NCI-H2029 treated with DMSO at 0.1 percent for 48 hours (cell line): ENCODE measurements at regions not wholly inside any gene's neighbourhood (a gene's known extent, or its start where the extent isn't known, plus 50 kb on each side); places are given as distances from the start of the nearest gene placed in this dataset.
"Not testable (repeated sequence)": the region's sequence is repeated elsewhere in the genome, so short reads cannot be mapped to it uniquely, and the experiment has no call there.

Experiments used
- DNase-seq: peaks from one replicate; lab custom pipeline; 2025; lab: John Stamatoyannopoulos, UW

DNA sequence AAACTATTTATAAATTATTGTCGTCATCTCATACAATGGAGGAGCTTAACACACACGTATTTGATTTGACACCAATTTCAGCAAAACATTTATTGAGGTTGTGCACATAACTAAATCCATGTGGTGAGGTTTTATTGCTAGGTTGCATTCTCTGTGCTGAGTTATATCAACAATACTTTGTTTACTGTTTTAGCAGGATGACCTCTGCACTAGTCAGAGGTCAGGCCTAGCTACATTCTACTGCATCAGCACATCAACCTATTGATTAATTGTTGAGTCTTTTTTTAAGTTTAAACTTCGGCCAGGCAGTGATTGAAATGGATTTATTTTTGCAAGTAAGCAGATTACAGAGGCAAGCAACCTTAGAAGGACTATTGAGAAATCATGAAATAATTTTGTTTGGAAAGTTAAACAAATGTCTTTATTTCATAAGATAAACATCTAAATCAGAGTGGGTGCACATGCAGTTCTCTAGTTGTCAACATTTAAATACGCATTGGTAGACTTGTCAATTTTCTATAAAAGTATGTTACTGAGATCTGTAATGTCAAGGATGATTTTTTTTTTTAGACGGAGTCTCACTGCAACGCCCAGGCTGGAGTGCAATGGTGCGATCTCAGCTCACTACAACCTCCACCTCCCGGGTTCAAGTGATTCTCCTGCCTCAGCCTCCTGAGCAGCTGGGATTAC, 75.2 kb upstream of the CD28 start:
- no peak for DNase-seq

DNA sequence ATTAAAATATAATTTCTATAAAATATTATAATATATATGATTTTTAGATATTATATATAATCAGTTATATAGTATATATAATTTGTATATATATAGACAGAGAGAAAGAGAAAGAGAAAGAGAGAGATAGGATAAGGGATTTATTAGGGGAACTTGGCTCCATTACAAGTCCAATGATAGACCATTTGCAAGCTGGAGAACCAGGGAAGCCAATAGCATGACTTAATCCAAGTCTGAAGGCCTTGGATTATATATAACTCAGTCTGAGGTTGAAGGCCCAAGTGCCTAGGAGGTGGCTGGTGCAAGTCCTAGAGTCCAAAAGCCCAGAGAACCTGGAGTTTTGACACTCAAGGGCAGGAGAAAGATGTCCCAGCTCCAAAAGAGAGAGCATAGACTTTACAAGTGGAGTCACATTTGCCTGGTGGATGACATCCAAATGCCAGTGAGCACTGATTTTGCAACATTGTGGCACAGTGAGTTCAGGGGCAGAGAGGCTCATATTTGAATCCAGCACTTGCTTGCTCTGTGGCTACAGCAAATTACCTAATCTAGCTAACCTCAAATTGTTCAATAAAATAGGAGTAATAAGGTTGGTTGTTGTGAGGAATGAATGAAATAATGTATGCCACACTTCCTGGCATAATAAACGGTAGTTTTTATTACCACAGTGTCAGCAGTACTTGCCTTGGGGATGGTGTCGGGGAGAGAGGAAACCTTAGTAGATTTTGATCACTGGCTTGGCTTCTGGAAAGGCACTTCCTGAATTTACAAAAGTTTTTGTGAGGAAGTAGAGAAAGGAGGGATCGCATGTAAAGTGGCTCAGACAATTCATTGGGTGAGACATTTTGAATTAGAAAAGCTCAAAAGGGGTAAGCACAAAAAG, 69.6 kb upstream of the CD28 start:
- no peak for DNase-seq

DNA sequence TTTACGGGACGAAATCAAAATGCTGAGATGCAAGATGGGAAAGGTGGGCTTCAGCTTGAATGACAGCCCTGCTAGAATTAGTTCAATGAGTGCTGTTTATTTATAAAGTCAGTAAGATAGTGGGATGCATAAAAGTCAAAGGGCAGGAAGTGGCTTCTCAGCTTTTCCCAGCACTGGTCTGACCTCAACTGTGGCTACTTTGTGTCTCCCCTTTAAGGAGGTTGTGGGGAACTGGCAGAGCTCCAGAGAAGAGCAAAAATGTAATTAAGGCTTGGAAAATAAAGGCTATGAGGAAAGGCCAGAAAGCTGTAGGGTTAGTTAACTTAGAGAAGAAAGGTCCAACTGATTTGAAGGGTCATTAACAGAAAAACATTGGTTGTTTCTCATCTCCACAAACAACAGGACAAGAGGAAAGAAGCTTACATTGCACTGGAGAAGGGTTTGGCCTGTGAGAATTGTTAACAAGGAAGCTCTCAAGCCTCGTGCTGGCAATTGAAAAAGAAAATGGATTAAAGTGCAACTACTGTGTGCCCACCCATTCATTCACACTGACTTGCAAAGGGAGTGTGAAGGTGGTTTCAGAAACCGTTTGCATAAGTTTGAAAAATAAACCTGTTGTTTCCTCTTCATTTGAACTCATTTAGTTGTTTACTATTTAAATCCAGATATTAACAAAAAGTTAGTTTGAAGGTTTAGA, 68.8 kb upstream of the CD28 start:
- DNase-seq = no peak

DNA sequence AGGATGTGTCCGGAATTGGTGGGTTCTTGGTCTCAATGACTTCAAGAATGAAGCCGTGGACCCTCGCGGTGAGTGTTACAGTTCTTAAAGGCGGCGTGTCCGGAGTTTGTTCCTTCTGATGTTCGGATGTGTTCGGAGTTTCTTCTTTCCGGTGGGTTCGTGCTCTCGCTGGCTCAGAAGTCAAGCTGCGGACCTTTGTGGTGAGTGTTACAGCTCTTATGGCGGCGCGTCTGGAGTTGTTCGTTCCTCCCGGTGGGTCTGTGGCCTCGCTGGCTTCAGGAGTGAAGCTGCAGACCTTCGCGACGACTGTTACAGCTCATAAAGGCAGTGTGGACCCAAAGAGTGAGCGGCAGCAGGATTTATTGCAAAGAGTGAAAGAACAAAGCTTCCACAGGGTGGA, 64.6 kb upstream of the CD28 start:
- not testable (repeated sequence) for DNase-seq

DNA sequence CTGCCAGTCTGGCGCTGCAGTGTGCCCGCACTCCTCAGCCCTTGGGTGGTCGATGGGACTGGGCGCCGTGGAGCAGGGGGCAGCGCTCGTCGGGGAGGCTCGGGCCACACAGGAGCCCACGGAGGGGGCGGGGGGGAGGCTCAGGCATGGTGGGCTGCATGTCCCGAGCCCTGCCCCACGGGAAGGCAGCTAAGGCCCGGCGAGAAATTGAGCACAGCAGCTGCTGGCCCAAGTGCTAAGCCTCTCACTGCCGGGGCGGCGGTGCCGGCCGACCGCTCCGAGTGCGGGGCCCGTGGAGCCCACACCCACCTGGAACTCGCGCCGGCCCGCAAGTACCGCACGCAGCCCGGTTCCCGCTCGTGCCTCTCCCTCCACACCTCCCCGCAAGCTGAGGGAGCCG, 63.6 kb upstream of the CD28 start:
- DNase-seq = not testable (repeated sequence)

DNA sequence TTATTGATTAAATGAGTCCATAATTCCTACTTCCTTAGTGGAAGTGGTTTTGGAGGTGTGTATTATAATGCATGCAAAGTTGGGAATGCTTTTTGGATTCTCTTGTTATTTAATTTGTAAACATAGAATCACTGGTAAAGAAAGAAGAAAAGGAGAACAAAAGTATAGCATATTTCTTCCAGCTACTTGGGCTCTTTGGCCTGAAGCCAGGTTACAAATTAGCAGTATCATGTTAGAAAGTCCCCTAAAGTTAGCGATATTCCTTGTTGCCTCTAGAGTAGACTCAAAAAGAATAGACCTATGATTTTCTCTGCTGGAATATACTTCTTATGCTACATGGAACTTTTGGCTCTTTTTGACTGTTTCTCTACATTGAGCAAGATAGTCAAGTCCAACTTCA, 60.6 kb upstream of the CD28 start:
- no peak for DNase-seq

DNA sequence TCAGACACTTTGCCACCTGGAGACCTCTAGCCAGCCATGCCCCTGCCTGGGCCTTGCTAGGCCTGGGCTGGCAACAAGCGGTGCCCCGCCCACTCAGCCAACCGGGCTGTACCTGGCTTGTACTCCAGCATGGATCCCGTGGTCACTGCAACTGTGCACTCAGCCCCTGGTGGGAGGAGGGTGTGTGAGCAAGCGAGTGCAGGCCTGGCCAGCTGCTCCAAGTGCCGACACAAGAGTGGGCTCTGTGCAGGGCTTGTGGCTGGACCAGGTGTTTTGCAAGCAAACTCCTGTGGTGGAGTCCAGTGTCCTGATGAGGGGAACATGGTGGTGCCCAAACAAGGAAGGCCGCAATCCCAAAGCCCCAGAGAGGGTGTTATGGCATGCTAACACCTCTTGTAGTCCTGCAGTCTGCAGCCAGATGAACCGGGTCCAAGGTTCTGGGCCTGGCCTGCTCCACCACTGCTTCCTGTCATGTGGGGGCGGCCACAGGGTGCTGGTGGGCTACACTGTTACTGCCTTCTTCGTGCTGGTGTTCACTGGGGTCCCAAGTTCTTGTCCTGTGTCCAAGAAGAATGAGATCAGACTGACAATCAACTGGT, 60.1 kb upstream of the CD28 start:
- DNase-seq = no peak

DNA sequence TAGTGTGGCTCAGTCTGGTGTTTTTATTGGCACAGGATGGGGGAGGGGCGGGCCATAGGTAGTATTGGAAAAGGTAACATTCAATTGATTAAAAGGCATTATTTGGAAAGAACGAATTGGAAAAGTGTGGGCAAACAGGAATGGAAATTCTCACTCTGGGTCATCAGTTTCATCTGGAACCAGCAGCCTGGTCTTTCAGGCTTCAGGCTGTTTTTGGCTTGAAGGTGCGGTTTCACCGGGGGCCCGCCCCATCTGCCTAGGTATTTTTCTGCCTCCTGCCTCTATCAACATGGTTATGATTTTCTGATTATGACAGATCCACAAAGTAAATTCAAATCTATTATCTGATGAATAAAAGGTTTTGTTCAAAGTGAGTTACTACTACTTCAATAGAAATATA, 59.5 kb upstream of the CD28 start:
- no peak for DNase-seq

DNA sequence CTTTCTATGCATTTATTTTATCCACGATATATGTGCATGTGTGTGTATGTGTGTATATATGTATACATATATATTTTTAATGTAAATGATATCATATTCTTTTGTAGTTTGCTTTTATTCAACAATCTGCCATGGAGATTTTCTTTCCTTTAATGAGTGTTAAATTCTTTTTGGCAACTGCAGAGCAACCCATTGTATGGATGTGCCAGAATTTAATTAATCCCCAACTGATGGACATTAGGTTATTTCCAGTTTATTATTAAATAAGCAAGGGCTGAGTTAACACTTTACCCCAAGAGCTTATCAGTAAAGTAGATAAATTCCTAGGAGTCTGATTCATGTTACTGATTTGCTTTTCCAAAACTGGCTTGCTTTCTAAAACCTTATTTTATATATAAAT, 58.9 kb upstream of the CD28 start:
- DNase-seq = no peak

DNA sequence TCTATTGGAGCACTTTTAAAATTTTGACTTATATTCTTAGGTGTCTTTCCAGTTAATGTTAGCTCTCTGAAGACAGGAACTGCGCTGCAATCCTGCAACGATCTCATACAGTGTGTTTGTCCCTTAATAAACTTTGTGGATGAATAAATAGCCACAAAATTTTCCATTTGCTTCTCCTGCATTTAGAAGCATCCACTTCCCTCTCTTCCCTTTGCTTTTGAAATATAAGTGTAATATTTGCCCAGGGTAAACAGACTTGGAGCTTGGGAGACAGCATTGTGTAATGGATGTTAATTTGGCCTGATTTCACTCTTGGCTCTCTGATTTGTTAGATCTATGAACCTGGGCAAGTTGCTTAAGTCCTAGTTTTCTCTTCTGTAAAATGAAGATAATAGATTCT, 58.2 kb upstream of the CD28 start:
- DNase-seq = peak; percentile 90

DNA sequence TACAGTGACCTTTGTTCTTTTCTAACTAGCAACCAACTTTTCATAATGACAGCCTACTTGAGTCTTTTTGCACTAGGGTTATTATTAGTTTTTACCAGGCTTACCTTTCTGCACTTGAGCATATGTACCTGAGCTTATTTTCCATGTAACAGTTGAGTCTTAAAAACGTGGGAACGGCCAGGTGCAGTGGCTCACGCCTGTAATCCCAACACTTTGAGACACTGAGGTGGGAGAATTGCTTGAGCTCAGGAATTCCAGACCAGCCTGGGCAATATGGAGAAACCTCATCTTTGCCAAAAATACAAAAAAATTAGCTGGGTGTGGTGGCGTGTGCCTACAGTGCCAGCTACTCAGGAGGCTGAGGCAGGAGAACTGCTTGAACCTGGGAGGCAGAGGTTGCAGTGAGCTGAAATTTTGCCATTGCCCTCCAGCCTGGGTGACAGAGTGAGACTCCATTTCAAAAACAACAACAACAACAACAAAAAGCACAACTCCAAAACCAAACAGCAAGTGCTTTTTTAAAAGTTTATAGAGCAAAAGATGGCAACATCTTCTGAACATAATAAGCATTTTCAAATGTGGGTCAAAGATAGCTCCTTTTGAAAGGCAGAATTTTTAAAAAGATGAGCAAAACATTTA, 57.1 kb upstream of the CD28 start:
- no peak for DNase-seq

DNA sequence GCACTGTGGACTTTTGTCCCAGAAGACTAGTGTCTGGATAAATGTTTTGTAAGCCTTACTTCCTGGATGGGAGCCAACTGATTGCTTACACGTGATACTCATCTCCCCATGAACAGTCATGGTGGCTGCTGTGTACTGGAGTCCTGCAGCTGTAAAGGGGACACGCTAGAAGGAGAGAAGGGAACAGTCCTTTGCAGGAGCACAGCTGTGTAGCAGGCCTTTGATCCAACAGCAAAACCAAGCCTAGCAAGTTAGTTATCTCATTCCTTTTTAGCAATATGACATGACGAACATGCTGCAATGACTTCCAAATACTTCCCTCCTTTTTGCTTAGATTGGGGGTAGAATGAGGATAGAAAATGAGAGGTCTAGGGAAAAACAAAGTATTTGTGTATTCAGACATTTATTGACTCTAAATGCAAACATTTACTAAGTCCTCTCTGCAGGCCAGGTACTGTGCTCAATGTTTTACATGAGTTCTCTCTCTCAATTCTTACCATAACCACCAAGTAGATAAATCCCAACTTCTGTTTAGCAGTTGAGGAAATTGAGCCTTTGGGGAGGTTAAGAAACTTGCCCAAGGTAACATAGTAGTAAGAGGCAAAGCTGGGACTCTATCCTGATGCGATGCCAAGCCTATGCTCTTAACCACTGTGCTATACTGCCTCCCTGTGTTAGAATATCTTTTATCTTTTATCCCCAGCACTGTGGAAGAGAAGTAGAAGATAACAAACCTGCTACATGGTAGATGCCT, 55.4 kb upstream of the CD28 start:
- DNase-seq = peak; percentile 76

DNA sequence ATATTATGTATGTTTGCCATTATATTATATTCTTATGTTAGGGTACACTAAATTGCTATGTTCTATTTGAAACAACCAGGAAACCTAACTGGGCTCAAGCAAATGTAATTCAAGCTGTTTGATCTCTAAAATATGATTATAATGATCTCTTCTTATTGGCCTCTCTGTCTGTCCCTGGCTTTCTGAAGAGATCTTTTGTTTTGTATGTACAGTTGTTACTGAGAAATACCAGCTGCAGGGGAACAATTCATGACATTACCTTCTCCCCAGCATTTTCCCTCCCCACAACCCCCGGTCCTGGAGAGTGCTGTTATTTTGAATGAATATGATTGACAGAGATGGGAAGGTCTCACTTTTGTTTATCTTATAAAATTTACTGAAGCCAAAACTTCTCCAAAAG, 54.8 kb upstream of the CD28 start:
- no peak for DNase-seq

DNA sequence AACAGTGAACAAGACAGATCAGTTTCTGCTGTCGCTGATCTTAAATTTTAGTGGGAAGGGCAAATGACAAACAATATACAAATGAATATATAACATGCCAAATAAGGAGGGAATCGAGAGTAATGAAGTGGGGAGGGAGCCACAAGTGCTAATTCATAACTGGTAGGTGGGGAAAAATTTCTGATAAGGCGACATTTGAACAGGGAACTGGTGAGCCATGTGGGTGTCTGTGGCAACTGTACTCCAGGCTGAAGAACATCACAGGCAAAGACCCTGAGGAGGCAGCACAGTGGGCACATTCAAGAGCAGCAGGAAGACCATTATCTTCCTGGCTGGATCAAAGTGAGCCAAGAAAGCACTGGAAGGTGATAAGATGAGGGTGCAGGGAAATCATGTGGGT, 51.6 kb upstream of the CD28 start:
- DNase-seq = no peak

DNA sequence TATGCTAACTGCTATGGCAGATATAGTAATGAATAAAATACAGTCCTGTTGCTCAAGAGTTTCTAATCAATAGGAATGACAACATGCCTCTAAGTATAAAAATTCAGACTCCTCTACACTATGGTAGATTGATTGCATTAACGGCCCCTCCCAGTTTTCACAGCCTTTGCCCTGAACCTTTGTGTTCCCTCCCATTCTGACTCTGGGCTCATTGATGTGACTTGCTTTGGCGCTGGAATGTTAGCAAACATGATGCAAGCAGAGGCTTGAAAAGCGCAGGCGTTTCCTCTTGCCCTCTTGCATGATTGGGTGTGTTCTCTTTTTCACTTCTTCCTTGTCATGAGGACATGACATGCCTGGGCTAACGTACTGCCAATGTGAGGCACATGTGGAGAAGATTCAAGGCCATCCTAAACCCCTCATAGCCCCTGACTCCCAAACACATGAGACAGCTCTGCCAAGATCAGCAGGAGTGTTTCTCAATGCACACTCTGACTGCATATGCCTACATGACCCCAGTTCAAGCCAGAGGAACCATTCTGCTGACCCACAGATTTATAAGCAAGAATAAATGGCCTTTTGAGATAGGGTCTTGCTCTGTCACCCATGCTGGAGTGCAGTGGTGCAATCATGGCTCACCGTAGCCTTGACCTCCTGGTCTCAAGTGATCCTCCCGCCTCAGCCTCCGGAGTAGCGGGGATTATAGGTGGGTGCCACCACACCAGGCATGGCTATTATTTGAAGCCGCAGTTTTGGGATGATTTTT, 49.7 kb upstream of the CD28 start:
- no peak for DNase-seq
